ENCODE measurements at regions not wholly inside any gene's neighbourhood (a gene's known extent, or its start where the extent isn't known, plus 50 kb on each side); places are given as distances from the start of the nearest gene placed in this dataset.
"Not testable (repeated sequence)": the region's sequence is repeated elsewhere in the genome, so short reads cannot be mapped to it uniquely, and the experiment has no call there.

- no peak for TF ChIP-seq CTCF (IDR thresholded peaks at IDR 0.05; ENCODE audit: unreplicated experiment)
- Mint-ChIP-seq H3K4me3 (ENCODE audit: low read depth) (peak overlapping the region; percentile 96), H3K27ac (peak overlapping the region; percentile 100), H3K9me3 (ENCODE audit: low read depth) (no peaks in the 10 kb centered on the region), H3K4me1 (ENCODE audit: low read depth) (peaks cover 11% of the 10 kb centered on the region), H3K36me3 (ENCODE audit: insufficient read depth) (no peaks in the 10 kb centered on the region), H3K27me3 (no peaks in the 10 kb centered on the region)
- DNase-seq (ENCODE audit: low spot score, unreplicated experiment), result no peak
These were observed 76.4 kb downstream of the MAGED4 start for GRCh38 chrX:52261125-52261462.

GRCh38 chrX:52261463-52262194 is 76.9 kb downstream of the MAGED4 start:
- TF ChIP-seq CTCF (IDR thresholded peaks at IDR 0.05; ENCODE audit: unreplicated experiment), result peak; percentile 95
- Mint-ChIP-seq H3K36me3 (ENCODE audit: insufficient read depth) (no peaks in the 10 kb centered on the region), H3K27me3 (no peaks in the 10 kb centered on the region), H3K27ac (peak overlapping the region; percentile 100), H3K9me3 (ENCODE audit: low read depth) (no peaks in the 10 kb centered on the region), H3K4me1 (ENCODE audit: low read depth) (peaks cover 11% of the 10 kb centered on the region), H3K4me3 (ENCODE audit: low read depth) (peak overlapping the region; percentile 96)
- peak; percentile 63 for DNase-seq (ENCODE audit: low spot score, unreplicated experiment)

DNA sequence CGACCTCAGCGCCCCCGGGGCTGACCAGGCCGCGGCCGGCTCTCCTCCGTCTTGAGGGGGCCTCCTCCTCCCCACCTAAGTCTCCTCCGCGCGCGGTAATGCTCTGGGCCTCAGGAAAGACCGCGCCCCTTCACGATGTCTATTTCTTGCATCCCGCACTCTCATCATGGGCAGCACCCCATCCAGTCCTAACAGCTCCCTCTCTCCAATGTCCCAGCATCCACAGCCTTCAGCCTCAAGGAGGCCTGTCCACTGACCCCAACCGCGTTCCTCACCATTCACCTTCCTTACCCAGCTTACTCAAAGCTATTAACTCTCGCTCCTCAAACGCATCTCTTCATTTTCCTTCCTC is 77.5 kb downstream of the MAGED4 start:
- peak overlapping the region; percentile 96 for H3K4me3 Mint-ChIP-seq (ENCODE audit: low read depth)
- peaks cover 11% of the 10 kb centered on the region for H3K4me1 Mint-ChIP-seq (ENCODE audit: low read depth)
- H3K36me3 Mint-ChIP-seq (ENCODE audit: insufficient read depth), result no peaks in the 10 kb centered on the region
- H3K27ac Mint-ChIP-seq, result peak overlapping the region; percentile 92
- no peak for DNase-seq (ENCODE audit: low spot score, unreplicated experiment)
- H3K27me3 Mint-ChIP-seq, result no peaks in the 10 kb centered on the region
- no peak for TF ChIP-seq CTCF (IDR thresholded peaks at IDR 0.05; ENCODE audit: unreplicated experiment)
- no peaks in the 10 kb centered on the region for H3K9me3 Mint-ChIP-seq (ENCODE audit: low read depth)

- no peak overlapping the region for H3K27ac Mint-ChIP-seq
- no peak for DNase-seq (ENCODE audit: low spot score, unreplicated experiment)
These were observed 78.7 kb downstream of the MAGED4 start for GRCh38 chrX:52263417-52263816.

DNA sequence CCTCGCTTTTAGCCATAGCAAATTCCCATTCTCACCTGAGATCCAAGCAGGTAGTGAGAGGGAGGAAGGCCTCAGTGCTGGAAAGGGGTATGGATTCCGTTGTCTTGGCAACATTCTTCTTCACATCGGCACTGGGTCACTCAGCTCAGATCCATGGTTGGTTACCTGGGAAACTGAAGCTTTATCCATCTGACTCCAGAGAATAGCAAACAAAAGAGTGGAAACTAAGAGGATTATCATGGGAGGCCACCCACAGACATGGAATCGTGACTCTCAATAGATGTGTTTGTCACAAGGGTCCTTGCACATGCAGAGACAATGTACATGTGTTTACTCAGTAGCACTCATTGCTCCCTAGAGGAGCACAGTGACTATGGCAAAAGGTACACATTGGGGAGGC is 81.0 kb downstream of the MAGED4 start:
- H3K4me1 Mint-ChIP-seq (ENCODE audit: low read depth), result peaks cover 10% of the 10 kb centered on the region
- no peak for DNase-seq (ENCODE audit: low spot score, unreplicated experiment)

More at GRCh38 chrX:52263417-52263816, 78.7 kb downstream of the MAGED4 start:
- H3K9me3 Mint-ChIP-seq (ENCODE audit: low read depth), result no peaks in the 10 kb centered on the region
- H3K4me1 Mint-ChIP-seq (ENCODE audit: low read depth), result peaks cover 11% of the 10 kb centered on the region
- H3K36me3 Mint-ChIP-seq (ENCODE audit: insufficient read depth), result no peaks in the 10 kb centered on the region
- H3K4me3 Mint-ChIP-seq (ENCODE audit: low read depth), result no peak overlapping the region
- no peak for TF ChIP-seq CTCF (IDR thresholded peaks at IDR 0.05; ENCODE audit: unreplicated experiment)
- no peaks in the 10 kb centered on the region for H3K27me3 Mint-ChIP-seq

DNA sequence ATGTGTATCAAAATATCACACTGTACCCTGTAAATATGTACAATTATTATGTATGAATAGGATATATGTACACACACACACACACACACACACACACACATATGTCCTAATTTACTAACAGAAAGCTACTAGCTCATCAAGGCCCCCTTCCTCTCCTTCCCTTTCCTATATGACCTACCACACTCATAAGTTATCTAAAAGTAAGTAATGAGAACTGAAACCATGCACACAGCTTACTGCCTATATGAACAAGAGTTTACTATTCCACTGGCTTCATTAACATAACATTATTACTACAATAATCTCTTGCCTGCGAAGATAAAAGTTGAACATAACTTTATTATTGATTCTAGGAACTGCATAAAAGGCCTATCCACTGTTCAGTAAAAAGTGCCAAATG is 83.8 kb downstream of the MAGED4 start:
- not testable (repeated sequence) for H3K36me3 Mint-ChIP-seq (ENCODE audit: insufficient read depth); H3K9me3 Mint-ChIP-seq (ENCODE audit: low read depth); DNase-seq (ENCODE audit: low spot score, unreplicated experiment); H3K27ac Mint-ChIP-seq; H3K4me3 Mint-ChIP-seq (ENCODE audit: low read depth); H3K27me3 Mint-ChIP-seq; H3K4me1 Mint-ChIP-seq (ENCODE audit: low read depth)

More for the DNA sequence above, 81.0 kb downstream of the MAGED4 start:
- Mint-ChIP-seq H3K4me3 (ENCODE audit: low read depth) (no peak overlapping the region), H3K9me3 (ENCODE audit: low read depth) (peaks cover 5% of the 10 kb centered on the region), H3K27me3 (no peaks in the 10 kb centered on the region), H3K27ac (no peak overlapping the region), H3K36me3 (ENCODE audit: insufficient read depth) (no peaks in the 10 kb centered on the region)
- TF ChIP-seq CTCF (IDR thresholded peaks at IDR 0.05; ENCODE audit: unreplicated experiment), result no peak
